MM.1S (cell line): ENCODE measurements at regions not wholly inside any gene's neighbourhood (a gene's known extent, or its start where the extent isn't known, plus 50 kb on each side); places are given as distances from the start of the nearest gene placed in this dataset.

Experiments used
- CTCF ChIP-seq: fragments of 300-600 bp; sonication (generic); IDR thresholded peaks from 2 replicates; pipeline ENCODE4 v1.5.1; 2016; ENCODE audit warnings: antibody characterized with exemption, low read length, mixed read lengths
- EZH2phosphoT487 ChIP-seq: fragments of 300-600 bp; sonication (generic); IDR thresholded peaks from 2 replicates; pipeline ENCODE4 v1.6.1; 2018; ENCODE audit warnings: antibody characterized with exemption, low read length

- no peak for TF ChIP-seq EZH2phosphoT487
- no peak for TF ChIP-seq CTCF
Observed at GRCh38 chr6:56765494-56765893, 122.8 kb upstream of the DST start.
